Upper lobe of left lung (tissue), 4 donors: ENCODE measurements at regions not wholly inside any gene's neighbourhood (a gene's known extent, or its start where the extent isn't known, plus 50 kb on each side); places are given as distances from the start of the nearest gene placed in this dataset.

Experiments
- CTCF ChIP-seq, 6 experiments: fragments of 450-650 bp in 4 of 6; fragments of 200-600 bp in 2 of 6; sonication (generic) in 2 of 6; IDR thresholded peaks; one replicate each; pipeline ENCODE4 v1.5.1; 2016 to 2019; ENCODE audit warnings: antibody characterized with exemption in 6 of 6
- POLR2A ChIP-seq, 4 donors: fragments of 450-650 bp; IDR thresholded peaks; one replicate each; pipeline ENCODE4 v1.5.1; 2016 to 2017; ENCODE audit warnings: antibody characterized with exemption in 4 of 4, mild to moderate bottlenecking in 2 of 4

DNA sequence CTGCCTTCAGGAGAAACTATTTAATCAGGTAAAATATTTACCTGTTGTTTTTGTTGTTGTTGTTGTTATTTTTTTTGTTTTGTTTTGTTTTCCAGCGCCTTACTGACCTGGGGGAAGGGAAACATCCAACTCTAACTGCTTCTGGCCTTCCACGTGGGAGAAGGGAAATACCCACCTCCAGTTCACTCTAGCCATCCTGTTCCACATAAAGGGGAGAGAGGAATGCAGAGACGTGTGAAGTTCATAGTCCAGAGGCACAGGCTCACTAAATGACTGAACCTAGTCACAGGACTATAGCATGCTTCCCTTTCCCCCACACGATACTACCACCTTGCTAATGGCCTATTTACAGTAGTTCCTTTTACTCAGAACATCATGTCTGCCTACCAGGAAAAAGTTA lies 72.4 kb upstream of the VSTM5 start:
- TF ChIP-seq POLR2A (IDR thresholded peaks at IDR 0.05) (no peak), CTCF (IDR thresholded peaks at IDR 0.05) (no peak)
